GM10248 (cell line): ENCODE measurements at regions not wholly inside any gene's neighbourhood (a gene's known extent, or its start where the extent isn't known, plus 50 kb on each side); places are given as distances from the start of the nearest gene placed in this dataset.

Experiments used
- CTCF ChIA-PET: fragments of 300-600 bp; sonication (Branson Sonifier 250); formaldehyde crosslinking; extraction: SDS; loops from one replicate; lab custom pipeline; 2021; ENCODE audit warnings: antibody characterized with exemption; lab: Yijun Ruan, JAX
- POLR2A ChIA-PET: fragments of 350-650 bp; sonication (Branson Sonifier 250); formaldehyde crosslinking; extraction: SDS; loops from one replicate; lab custom pipeline; 2020; ENCODE audit warnings: antibody characterized with exemption; lab: Yijun Ruan, JAX
- DNase-seq: peaks from one replicate; pipeline ENCODE4 v3.0.0; 2012; ENCODE audit errors: extremely low spot score
- TF ChIP-seq, protein P1 (sequence below): IDR thresholded peaks from 2 replicates; pipeline ENCODE4 v1.5.1; 2012; ENCODE audit warnings: mild to moderate bottlenecking, low read depth; ENCODE audit errors: extremely low read depth, missing control alignments, control extremely low read depth

DNA sequence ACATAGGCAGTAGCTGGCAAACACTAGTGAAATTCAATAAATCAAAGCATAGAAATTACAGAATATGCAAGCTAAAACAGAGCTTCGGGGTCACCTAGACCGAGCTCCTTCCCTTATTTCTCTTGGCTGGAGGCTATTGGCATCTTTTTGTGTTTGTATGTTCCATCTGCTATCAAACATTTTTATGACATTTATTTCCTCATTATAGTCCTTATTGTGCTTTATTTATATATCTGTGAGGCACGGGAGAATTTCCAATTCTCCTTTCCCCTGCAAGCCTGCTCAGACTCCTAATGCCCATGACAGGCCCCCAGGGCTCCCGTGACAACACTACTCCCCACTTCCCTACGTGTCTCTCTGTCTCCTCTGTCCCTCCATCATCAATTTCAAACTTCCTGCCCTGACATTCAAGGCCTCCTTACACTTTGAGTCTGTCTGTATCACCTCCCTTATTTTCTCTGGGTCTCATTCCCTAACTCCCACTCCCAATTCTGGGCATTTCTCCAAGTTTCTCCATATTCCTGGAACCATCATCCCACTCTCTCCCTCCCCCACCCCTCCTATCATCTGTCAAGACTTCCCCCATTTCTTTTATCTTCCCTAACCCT lies 316.9 kb downstream of the OSR1 start:
- POLR2A ChIA-PET, result no interaction called here
- TF ChIP-seq, protein P1, sequence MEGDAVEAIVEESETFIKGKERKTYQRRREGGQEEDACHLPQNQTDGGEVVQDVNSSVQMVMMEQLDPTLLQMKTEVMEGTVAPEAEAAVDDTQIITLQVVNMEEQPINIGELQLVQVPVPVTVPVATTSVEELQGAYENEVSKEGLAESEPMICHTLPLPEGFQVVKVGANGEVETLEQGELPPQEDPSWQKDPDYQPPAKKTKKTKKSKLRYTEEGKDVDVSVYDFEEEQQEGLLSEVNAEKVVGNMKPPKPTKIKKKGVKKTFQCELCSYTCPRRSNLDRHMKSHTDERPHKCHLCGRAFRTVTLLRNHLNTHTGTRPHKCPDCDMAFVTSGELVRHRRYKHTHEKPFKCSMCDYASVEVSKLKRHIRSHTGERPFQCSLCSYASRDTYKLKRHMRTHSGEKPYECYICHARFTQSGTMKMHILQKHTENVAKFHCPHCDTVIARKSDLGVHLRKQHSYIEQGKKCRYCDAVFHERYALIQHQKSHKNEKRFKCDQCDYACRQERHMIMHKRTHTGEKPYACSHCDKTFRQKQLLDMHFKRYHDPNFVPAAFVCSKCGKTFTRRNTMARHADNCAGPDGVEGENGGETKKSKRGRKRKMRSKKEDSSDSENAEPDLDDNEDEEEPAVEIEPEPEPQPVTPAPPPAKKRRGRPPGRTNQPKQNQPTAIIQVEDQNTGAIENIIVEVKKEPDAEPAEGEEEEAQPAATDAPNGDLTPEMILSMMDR, result no peak
- CTCF ChIA-PET, result no interaction called here
- DNase-seq, result no peak

DNA sequence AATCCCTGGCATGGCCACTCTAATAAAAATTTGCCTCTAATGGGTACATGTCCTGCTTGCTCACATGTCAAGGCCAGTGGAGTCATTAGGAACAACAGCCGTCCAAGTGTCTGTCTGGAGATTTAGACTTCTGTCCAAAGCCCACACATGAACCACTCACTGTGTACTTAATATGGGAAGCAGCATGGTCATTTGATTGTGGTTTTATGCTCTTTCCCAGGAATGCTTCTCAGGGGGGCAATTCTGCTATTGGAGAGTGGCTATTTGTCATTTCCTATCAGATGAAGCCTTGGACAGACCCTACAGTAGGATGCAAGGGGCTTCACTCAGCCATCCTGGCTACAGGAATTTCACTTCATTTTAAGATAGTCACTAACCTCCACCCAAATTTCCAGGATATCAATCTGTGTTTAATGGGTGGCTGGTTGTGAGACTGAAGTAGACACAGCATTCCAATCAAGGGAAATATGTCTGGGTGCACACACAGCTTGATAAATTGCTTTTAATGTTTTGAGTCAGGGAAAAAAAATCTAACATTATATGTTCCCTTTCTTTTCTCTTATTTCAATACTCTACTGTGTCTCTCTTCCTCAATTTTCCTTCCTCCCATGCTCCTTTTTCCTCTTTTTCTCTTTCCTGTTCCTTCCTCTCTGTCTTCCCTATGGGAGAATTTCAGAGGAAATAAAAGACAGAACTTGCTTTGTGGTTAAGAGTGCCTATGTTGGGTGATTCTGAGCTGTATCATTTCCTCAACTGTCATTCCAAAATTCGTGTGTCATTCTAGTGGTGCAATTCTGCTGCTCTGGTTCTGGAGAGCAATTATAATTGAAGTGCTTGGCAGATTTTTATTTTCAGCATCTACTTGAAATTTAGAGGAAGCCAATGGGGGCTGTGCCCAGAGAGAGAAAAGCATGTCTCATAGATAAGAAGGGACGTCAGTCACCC lies 320.1 kb downstream of the OSR1 start:
- ChIA-PET CTCF (no interaction called here), POLR2A (no interaction called here)
- DNase-seq, result no peak
- TF ChIP-seq, protein P1, result no peak

DNA sequence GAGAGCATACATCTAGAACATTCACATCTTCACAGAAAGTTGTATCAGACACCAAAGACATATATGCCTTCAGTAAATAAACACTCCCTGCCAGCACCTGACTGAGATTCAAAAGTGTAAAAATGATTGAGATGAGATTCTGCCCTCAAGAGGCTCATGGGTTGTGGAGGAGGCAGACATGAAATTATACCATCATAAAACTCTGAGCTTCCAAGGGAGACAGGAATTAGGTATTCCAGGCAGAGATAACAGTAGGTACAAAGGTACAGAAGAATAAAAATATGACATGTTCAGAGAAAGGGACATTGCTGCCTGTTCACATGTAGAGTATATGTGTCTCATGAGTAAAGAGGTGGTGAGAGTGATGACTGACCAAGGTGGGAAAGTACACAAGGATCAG lies 322.3 kb downstream of the OSR1 start:
- DNase-seq, result no peak
- CTCF ChIA-PET, result interaction anchor here (1.1 to 1.6 kb wide), 2 partner anchors 9 to 11 kb away, joined by 3 to 6 read pairs; no protein-coding TSS in a partner anchor
- TF ChIP-seq, protein P1, result no peak
- POLR2A ChIA-PET, result no interaction called here

DNA sequence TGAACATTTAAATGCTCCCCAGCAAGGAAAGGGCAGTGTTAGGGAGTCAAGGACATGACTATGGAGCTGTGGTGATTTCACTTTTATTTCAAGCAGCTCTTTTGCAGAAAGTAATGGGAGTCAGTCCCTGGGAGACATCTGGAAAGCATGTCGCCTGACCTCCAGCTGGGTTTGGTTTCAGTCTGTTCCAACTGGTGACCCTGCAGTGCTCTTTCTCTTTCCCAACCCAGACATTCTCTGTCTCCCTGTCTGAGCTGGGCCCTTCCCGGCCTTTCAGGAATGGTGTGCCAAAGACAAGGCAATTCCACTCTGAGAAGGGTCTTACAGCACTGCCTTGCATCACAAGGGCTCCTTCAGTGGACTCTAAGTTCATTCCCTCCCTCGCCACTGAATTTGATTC lies 323.2 kb downstream of the OSR1 start:
- TF ChIP-seq, protein P1, result no peak
- DNase-seq, result no peak
- POLR2A ChIA-PET, result no interaction called here
- CTCF ChIA-PET, result no interaction called here

DNA sequence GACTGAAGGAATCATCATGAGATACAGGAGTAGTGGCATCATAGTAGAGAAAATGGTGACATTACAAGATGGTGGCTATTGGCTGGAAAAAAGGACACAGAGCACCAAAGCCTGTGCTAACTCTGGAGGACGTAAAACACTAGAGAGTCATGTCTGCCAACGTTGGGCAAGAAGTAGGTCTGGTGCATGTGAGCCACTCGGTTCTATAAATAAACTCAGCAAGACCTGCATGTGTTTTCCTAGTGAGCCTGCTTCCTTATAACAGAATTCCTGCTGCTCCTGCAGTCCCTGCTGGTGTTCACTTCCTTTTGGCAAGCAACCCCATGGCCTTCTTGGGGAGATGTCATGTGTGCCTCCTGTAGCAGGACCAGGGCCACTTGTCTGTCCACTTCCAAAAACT lies 325.2 kb downstream of the OSR1 start:
- DNase-seq, result no peak
- CTCF ChIA-PET, result no interaction called here
- POLR2A ChIA-PET, result no interaction called here
- TF ChIP-seq, protein P1, result no peak

DNA sequence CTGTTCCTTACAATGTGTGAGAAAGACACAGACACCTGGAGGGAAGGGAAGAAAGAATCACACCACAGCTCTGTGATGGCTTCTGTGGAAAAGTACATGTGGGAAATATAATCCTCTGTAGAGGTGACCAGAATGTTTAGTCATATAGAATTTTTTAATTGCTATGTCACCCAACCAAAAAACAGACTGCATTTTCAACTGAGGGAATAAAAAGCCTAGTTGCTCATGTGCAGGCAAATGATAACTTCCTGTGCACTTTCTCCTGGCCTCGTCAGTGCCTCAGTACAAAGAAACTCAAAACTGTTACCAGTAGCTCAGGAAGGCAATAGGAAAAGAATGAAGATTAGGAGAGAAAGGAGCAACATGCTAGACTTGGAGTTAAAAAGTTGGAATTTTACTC lies 326.8 kb downstream of the OSR1 start:
- POLR2A ChIA-PET, result no interaction called here

More for the DNA sequence above, 326.8 kb downstream of the OSR1 start:
- TF ChIP-seq, protein P1, result no peak
- DNase-seq, result no peak
- CTCF ChIA-PET, result no interaction called here
